ENCODE measurements at regions not wholly inside any gene's neighbourhood (a gene's known extent, or its start where the extent isn't known, plus 50 kb on each side); places are given as distances from the start of the nearest gene placed in this dataset.

DNA sequence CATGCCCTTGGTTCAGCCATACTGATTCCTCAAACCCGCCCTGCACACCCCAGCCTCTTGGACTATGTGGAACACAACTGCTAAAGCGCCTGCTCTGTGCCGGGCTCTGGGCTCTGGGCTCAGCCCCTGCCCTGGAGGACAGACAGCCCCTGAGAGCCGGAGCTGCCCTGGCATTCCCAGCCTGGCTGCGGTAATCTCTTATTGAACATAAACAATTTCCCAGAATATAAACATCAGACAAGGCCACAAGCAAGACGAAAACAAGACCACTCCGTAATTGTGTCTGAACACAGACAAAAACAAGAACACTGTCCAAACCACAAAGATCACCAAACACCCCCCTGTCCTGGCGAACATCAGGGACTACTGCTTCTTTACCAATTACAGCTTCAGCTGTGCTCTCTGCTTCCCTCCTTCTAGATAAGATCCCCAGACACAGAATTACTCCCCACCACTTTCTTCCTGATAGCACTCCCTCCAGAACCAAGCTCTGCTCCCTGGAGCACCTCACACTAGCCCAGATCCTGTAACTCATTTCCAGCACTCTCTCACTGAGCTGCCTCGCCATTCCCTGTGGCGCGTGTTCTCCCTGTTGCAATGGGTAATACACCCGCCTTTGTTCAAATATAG, 57.1 kb upstream of the TLE3 start:
- no peak for TF ChIP-seq EZH2phosphoT487 (IDR thresholded peaks at IDR 0.05)
- TF ChIP-seq, protein P1, sequence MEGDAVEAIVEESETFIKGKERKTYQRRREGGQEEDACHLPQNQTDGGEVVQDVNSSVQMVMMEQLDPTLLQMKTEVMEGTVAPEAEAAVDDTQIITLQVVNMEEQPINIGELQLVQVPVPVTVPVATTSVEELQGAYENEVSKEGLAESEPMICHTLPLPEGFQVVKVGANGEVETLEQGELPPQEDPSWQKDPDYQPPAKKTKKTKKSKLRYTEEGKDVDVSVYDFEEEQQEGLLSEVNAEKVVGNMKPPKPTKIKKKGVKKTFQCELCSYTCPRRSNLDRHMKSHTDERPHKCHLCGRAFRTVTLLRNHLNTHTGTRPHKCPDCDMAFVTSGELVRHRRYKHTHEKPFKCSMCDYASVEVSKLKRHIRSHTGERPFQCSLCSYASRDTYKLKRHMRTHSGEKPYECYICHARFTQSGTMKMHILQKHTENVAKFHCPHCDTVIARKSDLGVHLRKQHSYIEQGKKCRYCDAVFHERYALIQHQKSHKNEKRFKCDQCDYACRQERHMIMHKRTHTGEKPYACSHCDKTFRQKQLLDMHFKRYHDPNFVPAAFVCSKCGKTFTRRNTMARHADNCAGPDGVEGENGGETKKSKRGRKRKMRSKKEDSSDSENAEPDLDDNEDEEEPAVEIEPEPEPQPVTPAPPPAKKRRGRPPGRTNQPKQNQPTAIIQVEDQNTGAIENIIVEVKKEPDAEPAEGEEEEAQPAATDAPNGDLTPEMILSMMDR (IDR thresholded peaks at IDR 0.05), result no peak
- TF ChIP-seq EZH2 (IDR thresholded peaks at IDR 0.05), result no peak
